ENCODE measurements at regions not wholly inside any gene's neighbourhood (a gene's known extent, or its start where the extent isn't known, plus 50 kb on each side); places are given as distances from the start of the nearest gene placed in this dataset.

- TF ChIP-seq CTCF (IDR thresholded peaks at IDR 0.05; ENCODE audit: poor library complexity) (no peak), EZH2 (IDR thresholded peaks at IDR 0.05; ENCODE audit: borderline replicate concordance) (no peak), EZH2phosphoT487 (IDR thresholded peaks at IDR 0.05; ENCODE audit: low read depth, severe bottlenecking, unreplicated experiment) (no peak)
These were observed 159.2 kb downstream of the TRIM29 start for GRCh38 chr11:119978696-119979095.

Data from hepatocyte (in vitro differentiated cells).